OCI-LY1 (cell line): ENCODE measurements at regions not wholly inside any gene's neighbourhood (a gene's known extent, or its start where the extent isn't known, plus 50 kb on each side); places are given as distances from the start of the nearest gene placed in this dataset.

Experiments
- CTCF ChIP-seq: fragments of 200-600 bp; sonication (generic), shearing (Covaris generic); IDR thresholded peaks from 2 replicates; pipeline ENCODE4 v1.5.1; 2017; ENCODE audit warnings: mild to moderate bottlenecking, antibody characterized with exemption, low read length, moderate library complexity, mixed read lengths
- EZH2 ChIP-seq: fragments of 200-600 bp; sonication (generic), shearing (Covaris generic); IDR thresholded peaks from 2 replicates; pipeline ENCODE4 v1.8.0; 2017; ENCODE audit warnings: borderline replicate concordance, mixed run types, mild to moderate bottlenecking, antibody characterized with exemption, low read length, moderate library complexity, mixed read lengths

GRCh38 chr11:38582151-38582550 lies 1984.1 kb upstream of the RAG2 start:
- TF ChIP-seq EZH2 (no peak), CTCF (no peak)
